LNCAP (cell line): ENCODE measurements at regions not wholly inside any gene's neighbourhood (a gene's known extent, or its start where the extent isn't known, plus 50 kb on each side); places are given as distances from the start of the nearest gene placed in this dataset.
A peak's percentile ranks its signal among the peaks of the same experiment; 100 is the strongest.

Experiments
- CTCF ChIP-seq: fragments of 450-650 bp; IDR thresholded peaks from 2 replicates; pipeline ENCODE4 v1.5.1; 2017; ENCODE audit warnings: mild to moderate bottlenecking

- no peak for TF ChIP-seq CTCF
Observed at GRCh38 chr10:36989233-36989632, 136.2 kb upstream of the ANKRD30A start.

GRCh38 chr10:36946598-36946997, 178.8 kb upstream of the ANKRD30A start:
- no peak for TF ChIP-seq CTCF

- no peak for TF ChIP-seq CTCF
Observed at GRCh38 chr10:36943544-36943943, 181.9 kb upstream of the ANKRD30A start.

GRCh38 chr10:36942616-36943015, 182.8 kb upstream of the ANKRD30A start:
- no peak for TF ChIP-seq CTCF

GRCh38 chr10:36903040-36903439, 222.4 kb upstream of the ANKRD30A start:
- no peak for TF ChIP-seq CTCF

- no peak for TF ChIP-seq CTCF
Observed at GRCh38 chr10:36899652-36900051, 225.7 kb upstream of the ANKRD30A start.

GRCh38 chr10:36888925-36889573, 236.3 kb upstream of the ANKRD30A start:
- peak; percentile 53 for TF ChIP-seq CTCF
